ENCODE measurements at regions not wholly inside any gene's neighbourhood (a gene's known extent, or its start where the extent isn't known, plus 50 kb on each side); places are given as distances from the start of the nearest gene placed in this dataset.

GRCh38 chr15:68001811-68002210, 52.3 kb upstream of the PIAS1 start:
- ChIA-PET CTCF (interaction anchor here (1.4 kb wide), 1 partner anchor 138 kb away, joined by 4 read pairs; no protein-coding TSS in a partner anchor), POLR2A (interaction anchor here (1.1 to 1.2 kb wide), 2 partner anchors 52 to 121 kb away, joined by 3 read pairs; partner anchors contain the start of gene PIAS1)
- Mint-ChIP-seq H3K36me3 (ENCODE audit: insufficient read depth, unreplicated experiment) (no peaks in the 10 kb centered on the region), H3K4me3 (ENCODE audit: unreplicated experiment) (no peak overlapping the region), H3K9me3 (ENCODE audit: unreplicated experiment) (peaks cover 11% of the 10 kb centered on the region), H3K27me3 (ENCODE audit: insufficient read depth, unreplicated experiment) (no peaks in the 10 kb centered on the region), H3K27ac (ENCODE audit: low read depth, unreplicated experiment) (no peak overlapping the region), H3K4me1 (ENCODE audit: insufficient read depth, unreplicated experiment) (peaks cover 30% of the 10 kb centered on the region)
- no peak for DNase-seq (ENCODE audit: unreplicated experiment)
- TF ChIP-seq CTCF (IDR thresholded peaks at IDR 0.05; ENCODE audit: unreplicated experiment) = no peak
- BruUV-seq (replicated peaks) = no TSS peak
- intact Hi-C loops (cut with micrococcal nuclease) = no loop called here

GRCh38 chr15:68003297-68003696, 50.8 kb upstream of the PIAS1 start:
- DNase-seq (ENCODE audit: unreplicated experiment) = no peak
- ChIA-PET CTCF (interaction anchor here (1.4 kb wide), 1 partner anchor 140 kb away, joined by 4 read pairs; no protein-coding TSS in a partner anchor), POLR2A (no interaction called here)
- TF ChIP-seq CTCF (IDR thresholded peaks at IDR 0.05; ENCODE audit: unreplicated experiment) = no peak
- no TSS peak for BruUV-seq (replicated peaks)
- Mint-ChIP-seq H3K27ac (ENCODE audit: low read depth, unreplicated experiment) (no peak overlapping the region), H3K4me3 (ENCODE audit: unreplicated experiment) (no peak overlapping the region), H3K36me3 (ENCODE audit: insufficient read depth, unreplicated experiment) (no peaks in the 10 kb centered on the region), H3K27me3 (ENCODE audit: insufficient read depth, unreplicated experiment) (no peaks in the 10 kb centered on the region), H3K4me1 (ENCODE audit: insufficient read depth, unreplicated experiment) (peaks cover 18% of the 10 kb centered on the region), H3K9me3 (ENCODE audit: unreplicated experiment) (peaks cover 25% of the 10 kb centered on the region)
- intact Hi-C loops (cut with micrococcal nuclease) = no loop called here

Data from MCF 10A (cell line).